ENCODE measurements at regions not wholly inside any gene's neighbourhood (a gene's known extent, or its start where the extent isn't known, plus 50 kb on each side); places are given as distances from the start of the nearest gene placed in this dataset.

DNA sequence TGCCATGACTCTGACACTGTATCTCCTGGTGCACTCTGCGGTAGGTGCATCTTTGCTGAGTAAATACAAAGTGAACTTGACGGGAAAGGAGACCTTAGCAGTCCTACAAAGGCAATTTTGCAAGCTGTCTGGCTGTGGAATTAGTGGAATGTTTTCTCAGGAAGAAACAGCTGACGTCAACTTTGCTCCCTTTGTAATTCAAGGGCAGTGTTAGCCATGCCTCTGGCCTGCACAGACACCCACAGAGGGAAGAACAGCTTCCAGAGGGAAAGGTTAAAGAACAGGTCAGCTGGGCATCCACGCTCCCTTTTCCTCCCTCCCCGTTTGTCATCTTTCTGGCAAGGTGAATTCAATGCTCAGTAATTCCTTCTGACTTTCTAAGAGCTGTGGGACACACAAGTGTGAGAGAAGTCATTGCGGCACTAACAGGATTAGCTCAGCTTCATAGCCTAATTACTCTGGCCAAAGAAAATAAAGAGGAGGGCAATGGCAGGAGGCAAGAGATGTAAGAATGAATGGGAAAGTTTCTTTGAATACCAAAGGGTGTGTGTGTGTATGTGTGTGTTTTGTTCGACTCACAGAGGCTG lies 476.9 kb upstream of the GOT2 start (continued):
- no peak for TF ChIP-seq ZNF318 (CRISPR knock-in tag; IDR thresholded peaks at IDR 0.05)
- no peak for TF ChIP-seq MAZ (IDR thresholded peaks at IDR 0.05; ENCODE audit: borderline replicate concordance, low read depth, low read length)
- no peak for TF ChIP-seq MAZ (CRISPR knock-in tag; IDR thresholded peaks at IDR 0.05; ENCODE audit: low read depth)
- TF ChIP-seq ZMYM4 (CRISPR knock-in tag; IDR thresholded peaks at IDR 0.05): peak; percentile 34; the same call in 1 of the 2 replicates
- no peak for TF ChIP-seq ZNF761 (CRISPR knock-in tag; conservative IDR thresholded peaks at IDR 0.05)
- TF ChIP-seq, protein P1, sequence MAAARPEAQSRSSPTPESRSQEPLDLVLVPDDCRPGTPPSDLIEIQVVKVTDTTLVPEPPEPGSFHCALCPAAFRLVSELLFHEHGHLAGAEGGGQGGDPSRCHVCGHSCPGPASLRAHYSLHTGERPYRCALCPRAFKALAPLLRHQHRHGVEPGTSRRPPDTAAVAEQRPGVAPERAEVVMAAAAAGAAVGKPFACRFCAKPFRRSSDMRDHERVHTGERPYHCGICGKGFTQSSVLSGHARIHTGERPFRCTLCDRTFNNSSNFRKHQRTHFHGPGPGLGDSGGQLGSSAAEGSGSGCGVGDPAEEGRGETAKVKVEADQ (CRISPR knock-in tag; IDR thresholded peaks at IDR 0.05; ENCODE audit: borderline replicate concordance): peak; percentile 88; the same call in 1 of the 2 replicates
- no peak for TF ChIP-seq KDM4B (CRISPR knock-in tag; IDR thresholded peaks at IDR 0.05)
- TF ChIP-seq ZC3H13 (CRISPR knock-in tag; IDR thresholded peaks at IDR 0.05): no peak
- no peak for TF ChIP-seq KLF12 (CRISPR knock-in tag; IDR thresholded peaks at IDR 0.05; ENCODE audit: borderline replicate concordance)
- no peak for TF ChIP-seq ZEB1 (IDR thresholded peaks at IDR 0.05; ENCODE audit: insufficient replicate concordance, low read depth)
- TF ChIP-seq RXRB (CRISPR knock-in tag; IDR thresholded peaks at IDR 0.05; ENCODE audit: borderline replicate concordance): peak; percentile 88; the same call in 1 of the 2 replicates
- peak; percentile 7 to 62; a peak in 3 of 4 replicates for TF ChIP-seq NR2F1 (CRISPR knock-in tag; IDR thresholded peaks at IDR 0.05)
- TF ChIP-seq, protein P2, sequence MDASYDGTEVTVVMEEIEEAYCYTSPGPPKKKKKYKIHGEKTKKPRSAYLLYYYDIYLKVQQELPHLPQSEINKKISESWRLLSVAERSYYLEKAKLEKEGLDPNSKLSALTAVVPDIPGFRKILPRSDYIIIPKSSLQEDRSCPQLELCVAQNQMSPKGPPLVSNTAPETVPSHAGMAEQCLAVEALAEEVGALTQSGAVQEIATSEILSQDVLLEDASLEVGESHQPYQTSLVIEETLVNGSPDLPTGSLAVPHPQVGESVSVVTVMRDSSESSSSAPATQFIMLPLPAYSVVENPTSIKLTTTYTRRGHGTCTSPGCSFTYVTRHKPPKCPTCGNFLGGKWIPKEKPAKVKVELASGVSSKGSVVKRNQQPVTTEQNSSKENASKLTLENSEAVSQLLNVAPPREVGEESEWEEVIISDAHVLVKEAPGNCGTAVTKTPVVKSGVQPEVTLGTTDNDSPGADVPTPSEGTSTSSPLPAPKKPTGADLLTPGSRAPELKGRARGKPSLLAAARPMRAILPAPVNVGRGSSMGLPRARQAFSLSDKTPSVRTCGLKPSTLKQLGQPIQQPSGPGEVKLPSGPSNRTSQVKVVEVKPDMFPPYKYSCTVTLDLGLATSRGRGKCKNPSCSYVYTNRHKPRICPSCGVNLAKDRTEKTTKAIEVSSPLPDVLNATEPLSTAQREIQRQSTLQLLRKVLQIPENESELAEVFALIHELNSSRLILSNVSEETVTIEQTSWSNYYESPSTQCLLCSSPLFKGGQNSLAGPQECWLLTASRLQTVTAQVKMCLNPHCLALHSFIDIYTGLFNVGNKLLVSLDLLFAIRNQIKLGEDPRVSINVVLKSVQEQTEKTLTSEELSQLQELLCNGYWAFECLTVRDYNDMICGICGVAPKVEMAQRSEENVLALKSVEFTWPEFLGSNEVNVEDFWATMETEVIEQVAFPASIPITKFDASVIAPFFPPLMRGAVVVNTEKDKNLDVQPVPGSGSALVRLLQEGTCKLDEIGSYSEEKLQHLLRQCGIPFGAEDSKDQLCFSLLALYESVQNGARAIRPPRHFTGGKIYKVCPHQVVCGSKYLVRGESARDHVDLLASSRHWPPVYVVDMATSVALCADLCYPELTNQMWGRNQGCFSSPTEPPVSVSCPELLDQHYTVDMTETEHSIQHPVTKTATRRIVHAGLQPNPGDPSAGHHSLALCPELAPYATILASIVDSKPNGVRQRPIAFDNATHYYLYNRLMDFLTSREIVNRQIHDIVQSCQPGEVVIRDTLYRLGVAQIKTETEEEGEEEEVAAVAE (CRISPR knock-in tag; IDR thresholded peaks at IDR 0.05; ENCODE audit: borderline replicate concordance): peak; percentile 67; the same call in 1 of the 2 replicates
- TF ChIP-seq RARA (CRISPR knock-in tag; IDR thresholded peaks at IDR 0.05): peak; percentile 95
- no peak for TF ChIP-seq PBX2 (CRISPR knock-in tag; IDR thresholded peaks at IDR 0.05)

Measured in HepG2 (cell line).